GM21528 (cell line): ENCODE measurements at regions not wholly inside any gene's neighbourhood (a gene's known extent, or its start where the extent isn't known, plus 50 kb on each side); places are given as distances from the start of the nearest gene placed in this dataset.

Experiments
- ATAC-seq: cut with Tn5 transposase; IDR thresholded peaks from one replicate; pipeline ENCODE4 v1.9.1; 2021; ENCODE audit warnings: mild to moderate bottlenecking, moderate library complexity; ENCODE audit not compliant: unreplicated experiment, low FRiP score

DNA sequence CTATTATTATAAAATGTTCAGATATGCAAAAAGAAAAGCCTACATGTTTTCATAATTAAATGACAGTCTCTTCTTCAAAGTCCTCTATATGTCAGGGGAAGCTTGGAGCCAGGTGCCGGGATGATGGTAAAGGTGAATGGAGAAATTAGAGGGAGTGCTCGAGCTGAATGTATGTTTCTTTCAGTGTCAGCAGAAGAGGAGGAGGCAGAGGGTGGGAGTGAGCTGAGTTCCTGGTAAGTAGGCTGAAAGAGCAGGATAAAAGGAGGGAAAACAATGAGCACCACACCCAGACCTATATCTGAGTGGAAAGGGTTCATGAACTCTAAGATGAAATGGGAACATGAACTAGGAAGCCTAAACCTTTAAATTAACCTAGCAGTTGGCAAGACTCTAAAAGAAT is 307.6 kb upstream of the NBEA start:
- no peak for ATAC-seq

GRCh38 chr13:34637138-34637537 is 304.9 kb upstream of the NBEA start:
- no peak for ATAC-seq

DNA sequence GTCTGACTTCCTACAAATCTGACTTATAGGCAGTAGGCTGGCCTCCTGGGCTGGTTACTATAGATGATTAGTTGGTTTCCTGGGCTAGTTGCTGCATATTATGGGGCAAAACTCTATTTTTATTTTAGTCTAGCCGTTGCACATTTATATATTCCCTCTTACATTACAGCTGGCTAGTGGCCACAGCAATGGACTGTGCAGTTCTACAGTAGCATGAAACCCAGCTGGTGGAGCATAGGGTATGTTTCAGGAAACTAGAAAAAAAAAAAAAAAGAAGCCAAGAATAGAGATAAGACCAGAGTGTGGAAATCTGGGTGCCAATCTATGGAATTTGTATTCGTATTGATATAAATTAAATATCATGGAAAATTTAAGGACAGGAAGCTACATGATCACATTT is 304.4 kb upstream of the NBEA start:
- no peak for ATAC-seq

- no peak for ATAC-seq
These were observed 303.2 kb upstream of the NBEA start for GRCh38 chr13:34638897-34639296.

GRCh38 chr13:34640179-34640992 is 301.7 kb upstream of the NBEA start:
- ATAC-seq = no peak

DNA sequence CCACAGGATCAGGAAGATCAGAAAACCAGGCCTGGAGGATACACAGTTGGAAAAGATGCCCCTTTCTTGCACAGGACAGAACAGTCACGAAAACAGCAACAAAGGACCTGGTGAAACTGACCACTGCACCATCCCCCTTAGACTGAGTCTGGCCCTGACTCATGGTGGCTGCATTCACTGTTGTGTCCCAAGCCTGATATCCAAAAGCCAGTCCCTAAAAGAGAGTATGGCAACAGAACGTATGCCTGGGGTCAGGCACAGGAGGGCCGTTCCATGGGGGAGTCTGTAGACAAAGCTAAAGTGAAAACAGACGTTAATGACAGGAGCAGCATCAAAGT is 301.1 kb upstream of the NBEA start:
- no peak for ATAC-seq

DNA sequence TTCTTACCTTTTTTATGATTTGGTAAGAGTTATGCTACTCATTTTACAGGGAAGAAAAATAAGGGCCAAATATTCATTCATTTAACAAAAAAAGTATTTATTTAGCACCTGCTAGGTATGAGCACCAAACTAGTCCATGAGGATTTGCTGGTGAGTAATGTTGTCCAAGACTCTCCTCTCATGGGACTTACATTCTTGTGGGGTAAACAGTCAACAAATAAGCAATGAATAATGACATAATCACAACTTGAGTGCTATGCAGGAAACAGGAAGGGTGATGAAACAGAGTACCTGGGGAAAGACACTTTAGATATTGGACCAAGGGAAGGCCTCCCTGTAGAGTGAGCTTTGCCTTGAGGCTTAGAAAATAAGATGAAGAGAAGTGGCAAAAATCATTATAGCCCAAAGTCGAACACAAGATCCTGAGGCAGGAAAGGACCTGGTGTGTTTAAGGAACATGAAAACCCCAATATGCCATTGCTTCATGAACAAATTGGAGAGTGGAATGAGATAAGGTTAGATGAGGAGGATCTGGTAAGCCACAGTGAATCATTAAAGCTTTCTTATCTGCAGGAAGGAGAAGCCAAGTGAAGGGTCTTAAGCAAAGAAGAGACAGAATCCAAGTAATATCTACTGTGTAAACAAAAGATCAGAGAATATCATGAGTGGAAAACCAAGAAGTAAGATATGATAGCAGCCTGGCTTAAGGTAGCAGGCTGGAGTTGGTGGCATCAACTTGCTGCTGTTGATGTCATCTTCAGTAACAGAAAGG is 294.5 kb upstream of the NBEA start:
- no peak for ATAC-seq

DNA sequence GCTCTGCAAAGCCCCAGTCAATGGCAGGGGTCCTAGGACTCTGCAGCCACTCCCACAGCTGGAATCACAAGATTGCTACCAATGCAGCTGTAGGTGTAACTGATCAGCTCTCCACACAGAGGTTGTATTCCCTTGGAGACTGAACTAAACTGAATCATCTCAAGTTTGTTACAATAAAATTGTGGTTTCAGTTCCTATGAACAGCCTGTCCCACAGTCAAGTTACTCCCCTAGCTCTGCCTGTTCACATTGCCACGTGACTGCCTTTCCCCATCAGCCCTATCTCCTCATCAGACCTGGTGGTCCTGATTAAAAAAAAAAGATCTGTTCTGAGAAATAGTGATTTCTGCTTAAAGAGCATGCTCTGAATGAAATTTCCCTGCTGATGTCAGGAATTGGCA is 287.9 kb upstream of the NBEA start:
- no peak for ATAC-seq

GRCh38 chr13:34654647-34655046 is 287.4 kb upstream of the NBEA start:
- no peak for ATAC-seq

GRCh38 chr13:34655554-34655953 is 286.5 kb upstream of the NBEA start:
- ATAC-seq = no peak

DNA sequence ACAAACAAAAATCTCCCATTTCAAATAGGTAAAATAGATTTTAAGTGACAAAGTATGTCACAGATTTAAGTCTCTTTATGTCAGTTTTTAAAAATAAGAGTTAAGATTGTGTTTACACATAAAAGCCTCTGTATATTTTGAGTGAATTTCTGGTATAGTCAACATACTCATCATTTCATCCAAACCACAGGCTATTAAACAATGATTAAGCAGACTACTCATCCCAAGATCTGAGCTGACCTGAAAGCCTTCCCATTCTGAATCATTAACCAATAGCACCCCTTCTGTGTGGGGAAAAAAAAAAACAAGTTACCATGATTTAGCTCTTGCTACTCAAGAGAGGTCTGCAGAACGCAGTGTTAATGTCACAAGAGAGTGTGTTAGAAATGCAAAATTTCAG is 284.4 kb upstream of the NBEA start:
- ATAC-seq = no peak

DNA sequence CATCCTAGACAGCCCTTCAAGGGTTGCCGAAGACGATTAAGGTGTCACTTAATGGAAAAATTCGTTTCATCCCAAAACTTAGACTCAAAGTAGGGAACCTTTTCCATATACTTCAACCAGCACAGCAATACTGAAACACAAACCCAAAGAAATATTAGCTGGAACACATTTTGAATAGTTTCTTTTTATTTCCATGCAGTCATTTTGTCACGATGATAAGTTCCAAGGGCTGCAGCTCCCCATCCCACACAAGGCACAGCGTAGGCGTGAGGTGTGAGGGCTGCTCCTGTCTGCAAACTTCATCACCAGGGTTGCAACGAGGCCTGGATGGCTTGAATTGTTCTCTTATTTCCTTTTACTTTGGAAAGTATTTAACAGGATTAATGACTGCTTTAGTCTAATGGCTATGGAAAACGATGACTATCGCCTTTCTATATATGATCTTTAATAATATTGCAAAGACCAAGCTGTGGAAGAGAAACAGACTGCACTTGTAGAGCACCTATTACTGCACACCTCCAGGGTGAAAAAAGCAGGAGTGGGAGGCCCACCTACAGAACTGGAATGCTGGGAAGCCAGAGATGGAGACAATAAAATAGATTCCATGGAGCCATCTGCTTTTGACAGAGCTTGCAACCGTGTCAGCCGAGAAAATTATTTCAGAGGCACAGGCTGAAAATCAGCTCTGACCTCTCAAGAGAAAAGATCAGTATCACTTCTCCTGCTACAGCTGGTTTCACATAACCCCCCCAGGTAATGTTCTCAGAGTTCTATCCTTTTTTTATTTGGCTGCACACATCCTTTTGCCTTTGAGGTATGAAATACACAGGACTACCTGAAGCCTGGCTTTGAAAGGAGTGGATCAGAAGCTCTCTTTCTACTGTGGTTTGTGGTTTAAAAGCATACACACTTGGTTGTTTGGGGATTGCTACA is 274.5 kb upstream of the NBEA start:
- no peak for ATAC-seq

GRCh38 chr13:34671137-34671536 is 270.9 kb upstream of the NBEA start:
- no peak for ATAC-seq

GRCh38 chr13:34672631-34673030 is 269.4 kb upstream of the NBEA start:
- ATAC-seq = no peak

- no peak for ATAC-seq
These were observed 266.4 kb upstream of the NBEA start for GRCh38 chr13:34675626-34676025.

DNA sequence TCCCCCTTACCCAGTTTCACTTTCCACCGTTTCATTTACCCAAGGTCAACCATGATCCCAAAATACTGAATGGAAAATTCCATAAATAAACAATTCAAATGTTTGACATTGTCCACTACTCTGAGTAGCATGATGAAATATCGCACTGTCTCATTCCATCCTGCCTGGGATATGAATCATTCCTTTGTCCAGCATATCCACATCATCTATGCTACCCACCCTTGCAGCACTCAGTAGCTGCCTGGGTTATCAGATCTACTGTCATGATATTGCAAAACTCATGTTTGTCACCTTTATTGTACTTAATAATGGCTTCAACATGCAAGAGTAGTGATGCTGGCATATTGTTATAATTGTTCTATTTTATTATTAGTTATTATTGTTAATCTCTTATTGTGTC is 263.9 kb upstream of the NBEA start:
- no peak for ATAC-seq

DNA sequence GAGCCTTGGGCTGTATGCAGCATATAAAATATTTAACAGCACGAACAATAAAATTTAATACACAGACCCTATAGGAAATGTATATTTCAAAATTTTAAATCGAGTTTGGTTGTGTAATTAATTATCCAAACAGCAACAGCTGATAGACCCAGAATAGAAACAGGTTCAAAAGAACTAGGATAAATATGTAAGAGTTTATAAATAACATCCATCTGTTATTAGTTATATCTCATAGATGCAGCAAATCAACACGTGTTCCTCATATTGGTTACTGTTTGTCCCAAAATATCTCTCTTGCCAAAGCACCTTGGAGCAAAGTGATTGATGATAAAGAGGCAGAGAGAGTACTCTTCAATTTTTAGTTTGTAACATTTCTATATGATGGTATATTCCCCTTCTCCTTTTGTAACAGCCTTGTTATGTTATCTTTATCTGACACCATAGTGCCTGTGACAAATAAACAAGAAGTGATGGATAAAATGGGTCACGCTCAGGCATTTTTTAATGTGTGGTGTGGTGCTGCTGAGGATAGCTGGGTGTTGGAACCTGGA is 260.6 kb upstream of the NBEA start:
- ATAC-seq = no peak

DNA sequence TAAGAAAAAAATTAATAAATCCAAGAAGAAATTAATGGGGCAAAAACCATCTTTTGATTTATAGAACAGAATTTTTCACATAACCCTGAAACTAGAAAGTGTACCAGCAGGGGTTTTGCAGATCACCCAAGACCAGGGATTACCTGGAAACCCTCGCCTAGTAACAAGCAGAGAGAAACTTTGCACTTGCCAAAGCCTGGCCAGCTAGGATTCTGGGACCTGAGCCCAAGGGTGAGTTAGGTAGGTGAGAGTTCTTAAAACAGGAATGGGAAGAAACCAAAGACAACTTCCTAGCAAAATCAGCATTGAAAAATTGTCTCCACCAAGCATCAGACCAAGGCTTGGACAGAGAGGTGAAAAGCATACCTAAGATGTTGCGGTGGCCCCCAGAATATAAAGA is 247.0 kb upstream of the NBEA start:
- ATAC-seq = no peak

DNA sequence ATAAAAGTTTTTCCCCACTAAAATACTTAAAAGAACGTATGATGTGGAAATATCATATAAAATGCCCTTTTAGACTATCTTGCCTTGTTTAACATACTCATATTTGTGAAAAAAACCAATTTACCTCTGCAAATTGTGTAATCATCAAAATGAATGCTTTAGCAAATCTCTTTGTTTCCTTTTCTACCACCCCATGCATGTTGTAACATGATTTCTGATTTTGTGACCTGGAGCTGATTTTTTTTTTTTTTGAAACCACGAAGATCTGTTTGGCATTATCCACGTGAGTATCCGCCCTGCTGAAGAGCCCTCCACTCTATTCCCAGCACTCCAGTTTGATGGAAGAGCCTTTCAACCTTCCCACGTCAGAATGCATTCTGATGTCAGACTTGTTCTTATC is 245.8 kb upstream of the NBEA start:
- no peak for ATAC-seq

DNA sequence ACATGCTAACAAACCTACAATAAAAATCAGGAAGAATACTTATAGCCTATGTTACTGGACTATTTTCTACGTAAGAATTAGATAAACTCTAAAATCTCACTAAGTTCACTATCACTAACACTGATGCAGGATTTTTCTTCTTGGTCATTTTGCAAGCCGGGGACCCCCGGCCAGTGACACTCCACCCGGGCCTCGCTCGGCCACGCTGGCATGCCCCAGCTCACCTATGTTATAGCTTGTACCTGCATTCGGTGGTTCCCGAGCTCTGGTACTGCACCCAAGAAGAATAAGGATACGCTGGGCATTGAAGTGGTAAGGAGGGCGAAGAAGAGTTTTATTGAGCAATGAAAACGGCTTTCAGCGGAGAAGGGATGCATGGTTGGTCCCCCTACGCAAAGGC is 245.3 kb upstream of the NBEA start:
- no peak for ATAC-seq

DNA sequence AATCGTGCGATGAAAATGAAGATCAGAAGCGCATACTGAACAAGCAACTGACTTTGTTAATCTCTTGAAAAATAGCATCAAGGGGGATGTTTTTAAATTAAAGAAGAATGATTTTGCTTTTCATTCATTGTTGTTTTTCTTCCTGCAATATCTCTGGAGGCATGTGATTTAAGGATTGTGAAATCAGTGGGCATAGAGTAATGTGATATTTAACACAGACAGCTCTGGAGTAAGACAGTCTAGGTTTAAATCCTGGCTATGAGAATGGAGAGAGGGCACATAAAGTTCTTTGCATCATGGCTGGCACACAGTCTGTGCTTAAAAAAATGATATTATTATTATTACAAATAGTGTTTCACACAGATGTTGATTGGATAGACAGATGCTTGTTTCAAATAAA is 243.1 kb upstream of the NBEA start:
- ATAC-seq = no peak
